CD14-positive monocyte (primary cell): ENCODE measurements at regions not wholly inside any gene's neighbourhood (a gene's known extent, or its start where the extent isn't known, plus 50 kb on each side); places are given as distances from the start of the nearest gene placed in this dataset.
A peak's percentile ranks its signal among the peaks of the same experiment; 100 is the strongest.

Experiments used
- DNase-seq, 3 donors: peaks; one replicate each; pipeline ENCODE4 v3.0.0-alpha.2; 2011 to 2022
- H2AFZ ChIP-seq: 2 replicates; pipeline ENCODE4 v1.6.0; 2012; ENCODE audit warnings: mild to moderate bottlenecking, low read depth, low read length, inconsistent platforms; ENCODE audit not compliant: insufficient read depth, poor library complexity, severe bottlenecking
- H3K27ac ChIP-seq, 2 donors: 1 replicate in 1 of 2; 2 replicates in 1 of 2; pipeline ENCODE4 v1.5.1; 2012 to 2013; ENCODE audit warnings: low read length in 2 of 2, control low read depth in 1 of 2, inconsistent platforms in 1 of 2, low read depth in 1 of 2, mild to moderate bottlenecking in 1 of 2
- H3K27me3 ChIP-seq, 2 donors: one replicate each; pipeline versions ENCODE4 v1.6.0 to v1.6.1; 2011 to 2013; ENCODE audit warnings: low read length in 2 of 2; ENCODE audit not compliant: control insufficient read depth in 2 of 2, insufficient read depth in 2 of 2
- H3K36me3 ChIP-seq, 2 donors: replicated peaks in 1 of 2; 1 replicate in 1 of 2; 2 replicates in 1 of 2; pipeline versions ENCODE4 v1.5.1 to v1.6.1; 2012 to 2013; ENCODE audit warnings: low read length in 2 of 2, control low read depth in 1 of 2, inconsistent platforms in 1 of 2, mild to moderate bottlenecking in 1 of 2; ENCODE audit not compliant: insufficient read depth in 2 of 2, control insufficient read depth in 1 of 2
- H3K4me1 ChIP-seq, 2 donors: 1 replicate in 1 of 2; 2 replicates in 1 of 2; pipeline versions ENCODE4 v1.5.1 to v1.6.1; 2012 to 2013; ENCODE audit warnings: low read length in 2 of 2, control low read depth in 1 of 2, inconsistent platforms in 1 of 2, mild to moderate bottlenecking in 1 of 2, moderate library complexity in 1 of 2; ENCODE audit not compliant: insufficient read depth in 2 of 2, control insufficient read depth in 1 of 2
- H3K4me2 ChIP-seq: replicated peaks from 2 replicates; pipeline ENCODE3; 2012; ENCODE audit warnings: low read length, moderate library complexity, mild to moderate bottlenecking; ENCODE audit not compliant: poor library complexity, severe bottlenecking; ENCODE audit errors: extremely low read depth
- H3K4me3 ChIP-seq, 3 experiments: fragments of 200-600 bp in 1 of 3; sonication (generic) in 1 of 3; replicated peaks in 1 of 3; 1 replicate in 2 of 3; 2 replicates in 1 of 3; pipeline ENCODE4 v1.5.1; 2011 to 2013; ENCODE audit warnings: low read length in 3 of 3, mild to moderate bottlenecking in 3 of 3, control low read depth in 2 of 3, low read depth in 2 of 3, inconsistent platforms in 1 of 3, moderate library complexity in 1 of 3
- H3K79me2 ChIP-seq: 2 replicates; pipeline ENCODE4 v1.6.0; 2012; ENCODE audit warnings: mild to moderate bottlenecking, control low read depth, inconsistent platforms, low read length, moderate library complexity; ENCODE audit not compliant: insufficient read depth
- H3K9ac ChIP-seq: 2 replicates; pipeline ENCODE4 v1.6.0; 2017; ENCODE audit warnings: low read length, mild to moderate bottlenecking; ENCODE audit not compliant: insufficient read depth, poor library complexity, severe bottlenecking
- H3K9me3 ChIP-seq, 2 donors: replicated peaks in 1 of 2; 1 replicate in 1 of 2; 2 replicates in 1 of 2; pipeline versions ENCODE4 v1.5.1 to v1.6.1; 2012 to 2013; ENCODE audit warnings: low read length in 2 of 2, control low read depth in 1 of 2; ENCODE audit not compliant: control insufficient read depth in 1 of 2, insufficient read depth in 1 of 2
- H4K20me1 ChIP-seq: 2 replicates; pipeline ENCODE4 v1.6.0; 2012; ENCODE audit warnings: mild to moderate bottlenecking, low read length, control low read depth, moderate library complexity; ENCODE audit not compliant: insufficient read depth
- H3K27ac Mint-ChIP-seq, 7 donors: one replicate each; pipeline ENCODE4 v1.8.0; 2020; ENCODE audit warnings: mild to moderate bottlenecking in 7 of 7, mixed read lengths in 7 of 7, moderate library complexity in 6 of 7, inconsistent platforms in 2 of 7
- H3K27me3 Mint-ChIP-seq, 3 donors: one replicate each; pipeline ENCODE4 v1.8.0; 2021 to 2022; ENCODE audit warnings: low read depth in 3 of 3, mild to moderate bottlenecking in 3 of 3, mixed read lengths in 3 of 3, moderate library complexity in 3 of 3, inconsistent platforms in 1 of 3
- H3K36me3 Mint-ChIP-seq, 2 donors: one replicate each; pipeline ENCODE4 v1.8.0; 2020; ENCODE audit warnings: mixed read lengths in 2 of 2, inconsistent platforms in 1 of 2, mild to moderate bottlenecking in 1 of 2
- H3K4me1 Mint-ChIP-seq: one replicate; pipeline ENCODE4 v1.8.0; 2020; ENCODE audit warnings: mild to moderate bottlenecking, mixed read lengths
- H3K4me3 Mint-ChIP-seq, 2 donors: one replicate each; pipeline ENCODE4 v1.8.0; 2020; ENCODE audit warnings: mild to moderate bottlenecking in 2 of 2, mixed read lengths in 2 of 2, moderate library complexity in 1 of 2
- H3K9me3 Mint-ChIP-seq, 7 donors: one replicate each; pipeline ENCODE4 v1.8.0; 2020 to 2022; ENCODE audit warnings: mixed read lengths in 7 of 7, mild to moderate bottlenecking in 6 of 7, moderate library complexity in 6 of 7, inconsistent platforms in 2 of 7
- CTCF ChIP-seq: fragments of 200-600 bp; IDR thresholded peaks from one replicate; pipeline ENCODE4 v1.8.0; 2022; ENCODE audit warnings: antibody characterized with exemption, mild to moderate bottlenecking
- WGBS: methylation state at CpG from one replicate; pipeline ENCODE4 v1.1.5; 2013; ENCODE audit warnings: missing lambda C conversion rate; ENCODE audit not compliant: insufficient coverage; 5-methylcytosine and 5-hydroxymethylcytosine counted together
- intact Hi-C, 2 donors: fragments of 100-400 bp; cut with micrococcal nuclease; formaldehyde crosslinking; loops; one replicate each; pipeline versions ENCODE4 v1.15.0 to v1.15.1; 2023

- no peaks in the 10 kb centered on the region for H3K36me3 Mint-ChIP-seq
Observed at GRCh38 chr2:60364491-60364890, 189.0 kb downstream of the BCL11A start.

GRCh38 chr2:60361498-60361897, 192.0 kb downstream of the BCL11A start:
- H2AFZ ChIP-seq: no peak overlapping the region
- H3K79me2 ChIP-seq: no peaks in the 10 kb centered on the region
- H4K20me1 ChIP-seq: no peaks in the 10 kb centered on the region
- Mint-ChIP-seq H3K36me3 (peaks cover 0 to under 1% of the 10 kb centered on the region in 2 donors), H3K9me3 (peaks cover 0 to 7% (median 0%) of the 10 kb centered on the region in 7 donors), H3K27me3 (peaks cover 0 to 2% (median 0%) of the 10 kb centered on the region in 3 donors), H3K4me1 (peaks cover 51% of the 10 kb centered on the region), H3K4me3 (no peak overlapping the region), H3K27ac (no peak overlapping the region)
- no peak overlapping the region for H3K27ac ChIP-seq
- H3K4me2 ChIP-seq: no peak overlapping the region
- DNase-seq: no peak
- H3K4me3 ChIP-seq: no peak overlapping the region
- no CpG with 5 or more reads among the region's 1 CpG for WGBS
- intact Hi-C loops: no loop called here
- H3K9ac ChIP-seq: no peak overlapping the region
- H3K36me3 ChIP-seq: no peaks in the 10 kb centered on the region
- no peak for TF ChIP-seq CTCF
- no peaks in the 10 kb centered on the region for H3K9me3 ChIP-seq
- H3K27me3 ChIP-seq: no peaks in the 10 kb centered on the region
- peaks cover 28 to 41% of the 10 kb centered on the region in 2 donors for H3K4me1 ChIP-seq

More at GRCh38 chr2:60364491-60364890, 189.0 kb downstream of the BCL11A start:
- Mint-ChIP-seq H3K9me3 (peaks cover 0 to 7% (median 0%) of the 10 kb centered on the region in 7 donors), H3K4me3 (no peak overlapping the region), H3K27ac (peak overlapping the region in 1 of 7 donors; percentile 69), H3K27me3 (peaks cover 0 to 5% (median 2%) of the 10 kb centered on the region in 3 donors), H3K4me1 (peaks cover 49% of the 10 kb centered on the region)
- no peak overlapping the region for H3K9ac ChIP-seq
- H3K27ac ChIP-seq: no peak overlapping the region
- no peaks in the 10 kb centered on the region for H3K36me3 ChIP-seq
- H4K20me1 ChIP-seq: no peaks in the 10 kb centered on the region
- no peaks in the 10 kb centered on the region for H3K9me3 ChIP-seq
- H3K4me2 ChIP-seq: no peak overlapping the region
- peaks cover 29 to 41% of the 10 kb centered on the region in 2 donors for H3K4me1 ChIP-seq
- H3K27me3 ChIP-seq: no peaks in the 10 kb centered on the region
- intact Hi-C loops: no loop called here
- H2AFZ ChIP-seq: peak overlapping the region; percentile 41
- H3K79me2 ChIP-seq: no peaks in the 10 kb centered on the region
- no peak for TF ChIP-seq CTCF
- H3K4me3 ChIP-seq: no peak overlapping the region
- WGBS: no CpG with 5 or more reads among the region's 9 CpGs
- DNase-seq: no peak
